ENCODE measurements at regions not wholly inside any gene's neighbourhood (a gene's known extent, or its start where the extent isn't known, plus 50 kb on each side); places are given as distances from the start of the nearest gene placed in this dataset.
"Not testable (repeated sequence)": the region's sequence is repeated elsewhere in the genome, so short reads cannot be mapped to it uniquely, and the experiment has no call there.

DNA sequence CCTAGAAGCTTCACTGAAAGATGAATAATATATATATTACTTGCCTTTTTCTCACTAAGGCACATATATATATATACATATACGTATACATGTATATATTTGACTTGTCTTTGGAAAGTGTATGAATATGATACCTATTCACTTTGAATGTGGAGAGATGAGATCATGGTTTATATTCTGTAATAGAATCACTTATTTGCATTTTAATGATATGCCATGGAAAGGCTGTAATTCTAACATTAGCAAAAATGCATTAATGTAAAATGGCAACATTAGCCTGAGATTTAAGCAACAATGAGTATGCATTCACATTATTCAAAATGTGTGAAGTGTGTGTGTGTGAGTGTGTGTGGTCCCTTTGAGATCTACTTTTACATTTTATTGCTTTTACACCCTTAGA is 54.5 kb upstream of the PRKD1 start:
- DNase-seq (ENCODE audit: low read depth, low spot score), result no peak
- H3K4me3 ChIP-seq (ENCODE audit: low read length), result no peak overlapping the region

DNA sequence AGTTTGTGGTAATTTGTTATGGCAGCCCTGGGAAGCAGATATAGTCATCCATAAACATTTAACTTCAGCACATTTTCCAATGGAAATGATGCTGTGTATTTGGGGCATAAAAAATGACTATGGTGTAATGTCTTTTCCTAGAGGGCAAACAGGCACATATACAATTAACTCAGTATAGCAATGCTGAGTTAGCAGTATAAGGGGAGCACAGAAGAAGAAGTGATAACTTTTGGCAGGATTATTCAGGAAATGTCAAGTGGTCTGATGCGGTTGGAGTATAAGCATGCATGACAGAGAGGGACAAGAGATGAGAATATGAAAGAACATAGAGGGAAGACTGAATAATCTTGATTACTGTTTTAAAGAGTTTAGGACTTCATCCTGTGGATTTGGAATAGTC is 55.3 kb upstream of the PRKD1 start:
- H3K4me3 ChIP-seq (ENCODE audit: low read length), result no peak overlapping the region
- no peak for DNase-seq (ENCODE audit: low read depth, low spot score)

- not testable (repeated sequence) for DNase-seq (ENCODE audit: low read depth, low spot score)
Observed at GRCh38 chr14:29990344-29990857, 62.8 kb upstream of the PRKD1 start.

DNA sequence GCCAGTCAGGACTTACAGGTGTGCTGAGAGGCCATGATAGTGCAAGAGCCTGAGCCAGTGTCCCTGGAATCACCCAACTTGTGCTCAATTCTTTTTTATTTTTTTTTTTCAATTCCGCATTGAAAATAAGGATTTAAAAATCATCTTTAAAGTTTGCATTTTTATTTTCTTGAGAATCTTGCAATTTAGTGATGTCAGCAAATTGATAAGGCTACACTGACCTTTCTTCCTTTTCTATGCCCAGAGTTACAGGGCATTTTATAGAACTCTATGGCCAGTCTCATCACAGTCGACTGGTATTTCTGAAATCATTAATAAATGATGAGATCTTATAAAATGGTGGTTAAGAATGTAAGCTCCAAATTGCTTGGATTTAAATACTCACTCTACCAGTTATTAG is 63.3 kb upstream of the PRKD1 start:
- no peak overlapping the region for H3K4me3 ChIP-seq (ENCODE audit: low read length)
- no peak for DNase-seq (ENCODE audit: low read depth, low spot score)

More at GRCh38 chr14:29990344-29990857, 62.8 kb upstream of the PRKD1 start:
- not testable (repeated sequence) for H3K4me3 ChIP-seq (ENCODE audit: low read length)

- DNase-seq (ENCODE audit: low read depth, low spot score), result no peak
- H3K4me3 ChIP-seq (ENCODE audit: low read length), result no peak overlapping the region
Observed at GRCh38 chr14:29993143-29993542, 65.5 kb upstream of the PRKD1 start.

GRCh38 chr14:29999013-29999539 is 71.4 kb upstream of the PRKD1 start:
- H3K4me3 ChIP-seq (ENCODE audit: low read length), result no peak overlapping the region
- DNase-seq (ENCODE audit: low read depth, low spot score), result no peak

GRCh38 chr14:30002859-30003258 is 75.2 kb upstream of the PRKD1 start:
- H3K4me3 ChIP-seq (ENCODE audit: low read length), result no peak overlapping the region
- no peak for DNase-seq (ENCODE audit: low read depth, low spot score)

DNA sequence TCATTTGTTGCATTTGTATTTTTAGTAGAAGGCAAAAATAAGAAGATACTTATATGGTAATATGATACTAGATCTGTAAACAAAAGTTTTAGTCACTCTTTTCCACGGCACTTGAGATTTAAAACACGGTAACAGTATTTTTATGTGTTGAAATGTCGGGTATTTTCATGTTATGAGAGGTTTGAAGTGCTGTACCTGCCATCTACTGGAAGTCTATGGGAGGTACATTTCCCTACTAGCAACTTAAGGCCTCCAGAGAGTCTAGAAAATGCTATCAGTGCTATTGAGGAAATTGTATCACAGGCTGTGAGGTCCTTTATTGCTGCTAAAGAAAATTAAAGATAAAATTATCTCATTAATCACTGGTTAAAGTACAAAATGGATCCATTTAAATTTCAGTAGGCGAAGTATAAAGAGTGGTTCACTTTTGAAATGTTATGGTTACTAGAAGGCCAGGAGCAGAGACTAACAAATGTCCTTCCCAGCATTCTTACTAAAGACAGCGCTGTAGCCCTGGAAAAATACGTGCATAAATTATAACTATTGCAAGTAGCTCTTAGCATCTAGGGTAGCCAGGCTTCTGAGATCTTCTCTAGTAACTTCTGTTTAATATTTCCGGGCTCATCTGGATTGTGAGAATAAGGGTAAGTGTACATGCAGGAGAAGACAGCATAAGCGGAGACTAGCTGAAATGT is 77.6 kb upstream of the PRKD1 start:
- DNase-seq (ENCODE audit: low read depth, low spot score), result peak; percentile 32
- no peak overlapping the region for H3K4me3 ChIP-seq (ENCODE audit: low read length)

GRCh38 chr14:30006695-30007094 is 79.0 kb upstream of the PRKD1 start:
- DNase-seq (ENCODE audit: low read depth, low spot score), result no peak
- H3K4me3 ChIP-seq (ENCODE audit: low read length), result no peak overlapping the region

DNA sequence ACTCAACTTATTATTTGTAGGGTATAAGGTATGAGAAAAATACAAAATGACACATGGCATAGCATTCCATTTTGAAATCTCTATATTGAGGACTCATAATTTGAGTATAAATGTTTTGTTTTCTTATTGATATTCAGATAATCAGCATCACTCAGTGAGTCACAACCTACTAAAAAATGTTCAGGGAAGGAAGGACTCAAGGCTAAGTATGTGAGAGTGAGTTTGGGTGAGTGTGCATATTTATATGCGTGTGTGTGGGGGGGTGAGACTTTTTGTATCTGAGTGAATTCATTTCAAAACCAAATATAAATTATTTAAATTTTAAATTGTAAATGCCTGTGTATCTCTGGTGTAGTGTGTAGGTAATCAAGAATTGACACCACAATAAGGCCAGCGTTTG is 87.8 kb upstream of the PRKD1 start:
- DNase-seq (ENCODE audit: low read depth, low spot score), result no peak
- no peak overlapping the region for H3K4me3 ChIP-seq (ENCODE audit: low read length)

- DNase-seq (ENCODE audit: low read depth, low spot score), result no peak
- H3K4me3 ChIP-seq (ENCODE audit: low read length), result no peak overlapping the region
Observed at GRCh38 chr14:30016002-30016401, 88.4 kb upstream of the PRKD1 start.

DNA sequence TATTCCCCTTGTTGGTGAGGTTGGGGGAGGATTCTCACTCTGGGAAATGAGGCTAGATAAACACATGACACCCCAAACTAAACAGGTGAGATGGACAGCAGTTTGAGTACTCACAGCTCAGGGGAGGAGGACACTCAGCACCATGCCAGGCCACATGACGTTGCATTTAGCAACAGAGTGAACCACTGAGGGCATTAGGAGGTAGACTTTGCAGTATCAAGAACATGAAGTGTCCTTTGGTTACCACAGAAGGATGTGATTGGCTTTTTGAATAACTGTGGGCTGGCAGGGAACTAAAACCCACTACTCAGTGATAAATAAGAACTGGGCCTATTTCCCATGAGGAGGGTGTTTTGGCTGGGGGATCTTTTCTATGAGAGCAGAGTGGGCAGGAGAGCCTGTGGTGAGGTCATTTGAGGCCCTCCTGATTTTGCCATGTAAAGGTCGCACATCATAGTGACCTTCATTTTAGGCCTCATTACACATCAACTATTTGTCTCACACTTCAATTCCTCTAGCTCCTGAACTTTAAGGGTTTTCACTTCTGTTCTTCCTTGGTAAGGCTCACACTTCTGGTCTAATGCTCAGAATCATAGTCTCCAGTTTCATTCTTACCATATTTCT is 89.8 kb upstream of the PRKD1 start:
- no peak overlapping the region for H3K4me3 ChIP-seq (ENCODE audit: low read length)
- DNase-seq (ENCODE audit: low read depth, low spot score), result no peak

DNA sequence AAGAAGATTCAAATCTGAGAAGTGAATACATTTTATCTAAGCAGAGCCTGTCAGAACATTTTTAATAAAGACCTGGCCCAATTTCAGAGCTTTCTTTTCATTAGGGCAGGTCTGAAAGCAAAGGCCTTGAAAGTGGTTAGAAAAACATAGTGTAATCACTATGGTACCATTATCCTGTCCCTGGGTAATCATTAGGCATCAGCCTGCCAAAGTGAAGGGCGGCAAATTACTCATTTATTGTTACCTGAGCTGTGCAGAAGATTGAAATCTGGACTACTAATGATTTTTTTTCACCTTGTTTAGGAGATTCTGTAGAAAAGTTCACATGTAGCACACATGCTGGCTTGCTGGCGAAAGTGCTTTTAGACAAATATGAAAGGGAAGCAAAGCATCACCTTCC is 92.6 kb upstream of the PRKD1 start:
- no peak overlapping the region for H3K4me3 ChIP-seq (ENCODE audit: low read length)
- no peak for DNase-seq (ENCODE audit: low read depth, low spot score)

- DNase-seq (ENCODE audit: low read depth, low spot score), result no peak
- no peak overlapping the region for H3K4me3 ChIP-seq (ENCODE audit: low read length)
Observed at GRCh38 chr14:30020687-30021086, 93.0 kb upstream of the PRKD1 start.

GRCh38 chr14:30023350-30023749 is 95.7 kb upstream of the PRKD1 start:
- DNase-seq (ENCODE audit: low read depth, low spot score); H3K4me3 ChIP-seq (ENCODE audit: low read length): not testable (repeated sequence)

GRCh38 chr14:30034152-30034551 is 106.5 kb upstream of the PRKD1 start:
- H3K4me3 ChIP-seq (ENCODE audit: low read length), result no peak overlapping the region
- DNase-seq (ENCODE audit: low read depth, low spot score), result no peak

- no peak overlapping the region for H3K4me3 ChIP-seq (ENCODE audit: low read length)
- no peak for DNase-seq (ENCODE audit: low read depth, low spot score)
Observed at GRCh38 chr14:30035361-30035760, 107.7 kb upstream of the PRKD1 start.

DNA sequence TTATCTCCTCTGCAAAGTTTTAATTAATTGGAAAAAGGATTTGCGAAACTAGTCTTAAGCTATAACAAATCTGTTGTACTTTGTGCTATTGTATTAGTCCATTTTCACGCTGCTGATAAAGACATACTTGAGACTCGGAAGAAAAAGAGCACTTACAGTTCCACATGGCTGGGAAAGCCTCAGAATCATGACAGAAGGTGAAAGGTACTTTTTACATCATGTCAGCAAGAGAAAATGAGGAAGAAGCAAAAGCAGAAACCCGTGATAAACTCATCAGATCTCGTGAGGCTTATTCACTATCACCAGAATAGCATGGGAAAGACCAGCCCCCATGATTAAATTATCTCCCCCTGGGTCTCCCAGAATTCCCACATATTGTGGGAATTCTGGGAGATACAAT is 118.1 kb upstream of the PRKD1 start:
- H3K4me3 ChIP-seq (ENCODE audit: low read length), result no peak overlapping the region
- no peak for DNase-seq (ENCODE audit: low read depth, low spot score)

DNA sequence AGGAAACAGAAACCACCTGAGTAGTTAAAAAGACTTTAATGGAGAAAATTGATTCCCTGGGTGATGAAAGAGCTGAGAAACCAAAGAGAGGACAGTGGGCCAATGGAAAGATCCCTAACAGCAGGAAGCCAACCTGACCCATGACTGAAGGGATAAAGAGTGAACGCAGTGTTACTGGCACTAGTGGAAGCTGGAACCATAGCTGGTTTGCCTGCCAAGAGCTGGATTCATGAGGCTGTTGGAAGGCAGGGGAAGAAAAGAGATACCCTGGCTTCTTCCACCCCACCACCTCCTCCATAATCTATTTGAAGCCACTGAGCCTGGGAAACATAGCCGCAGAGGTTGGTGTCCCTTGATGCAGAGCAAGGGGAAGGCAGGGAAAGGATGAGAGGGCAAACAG is 125.5 kb upstream of the PRKD1 start:
- no peak for DNase-seq (ENCODE audit: low read depth, low spot score)
- H3K4me3 ChIP-seq (ENCODE audit: low read length), result no peak overlapping the region

- no peak overlapping the region for H3K4me3 ChIP-seq (ENCODE audit: low read length)
- DNase-seq (ENCODE audit: low read depth, low spot score), result no peak
Observed at GRCh38 chr14:30054201-30054600, 126.6 kb upstream of the PRKD1 start.

GRCh38 chr14:30058401-30058800 is 130.8 kb upstream of the PRKD1 start:
- DNase-seq (ENCODE audit: low read depth, low spot score), result no peak
- H3K4me3 ChIP-seq (ENCODE audit: low read length), result no peak overlapping the region
